Esophagus (tissue), 2 donors: ENCODE measurements at regions not wholly inside any gene's neighbourhood (a gene's known extent, or its start where the extent isn't known, plus 50 kb on each side); places are given as distances from the start of the nearest gene placed in this dataset.
"Not testable (repeated sequence)": the region's sequence is repeated elsewhere in the genome, so short reads cannot be mapped to it uniquely, and the experiment has no call there.

Experiments used
- H3K27ac ChIP-seq, 2 donors: one replicate each; pipeline ENCODE4 v1.5.1; 2013; ENCODE audit warnings: low read depth in 2 of 2, mild to moderate bottlenecking in 2 of 2, inconsistent platforms in 1 of 2, low read length in 1 of 2, moderate library complexity in 1 of 2
- H3K27me3 ChIP-seq, 2 donors: one replicate each; pipeline ENCODE4 v1.6.1; 2013; ENCODE audit warnings: low read length in 2 of 2, control low read depth in 1 of 2, mild to moderate bottlenecking in 1 of 2; ENCODE audit not compliant: insufficient read depth in 2 of 2, control insufficient read depth in 1 of 2
- H3K36me3 ChIP-seq, 2 donors: one replicate each; pipeline ENCODE4 v1.6.1; 2013; ENCODE audit warnings: low read length in 1 of 2; ENCODE audit not compliant: control insufficient read depth in 2 of 2, insufficient read depth in 2 of 2
- H3K4me1 ChIP-seq, 2 donors: one replicate each; pipeline ENCODE4 v1.6.1; 2013; ENCODE audit warnings: low read length in 1 of 2; ENCODE audit not compliant: control insufficient read depth in 2 of 2, insufficient read depth in 2 of 2
- H3K4me3 ChIP-seq, 2 donors: one replicate each; pipeline ENCODE4 v1.5.1; 2013; ENCODE audit warnings: low read length in 2 of 2, mild to moderate bottlenecking in 2 of 2, low read depth in 1 of 2, moderate library complexity in 1 of 2
- H3K9me3 ChIP-seq, 2 donors: one replicate each; pipeline ENCODE4 v1.6.1; 2013; ENCODE audit warnings: mild to moderate bottlenecking in 2 of 2, low read depth in 1 of 2, low read length in 1 of 2, moderate library complexity in 1 of 2; ENCODE audit not compliant: control insufficient read depth in 2 of 2, insufficient read depth in 1 of 2
- WGBS, 2 donors: extraction: QIAGEN DNeasy Blood & Tissue Kit; methylation state at CpG; one replicate each; pipeline ENCODE4 v1.1.7; 2013; 5-methylcytosine and 5-hydroxymethylcytosine counted together
- donor health status: healthy with polysubstance abuse.
- donor health status: Bipolar disorder and iron deficiency.

GRCh38 chr1:196063952-196064351, 544.3 kb downstream of the KCNT2 start:
- Histone ChIP-seq H3K4me3 (no peak overlapping the region), H3K27ac (no peak overlapping the region), H3K4me1 (no peaks in the 10 kb centered on the region), H3K9me3 (no peaks in the 10 kb centered on the region), H3K36me3 (no peaks in the 10 kb centered on the region), H3K27me3 (no peaks in the 10 kb centered on the region)
- WGBS, 2 donors: 52 to 70% methylated on average over 2 of the region's 2 CpGs

- Histone ChIP-seq H3K4me3 (no peak overlapping the region), H3K9me3 (no peaks in the 10 kb centered on the region), H3K4me1 (no peaks in the 10 kb centered on the region), H3K27me3 (no peaks in the 10 kb centered on the region), H3K27ac (no peak overlapping the region), H3K36me3 (no peaks in the 10 kb centered on the region)
- 29 to 37% methylated on average over 3 of the region's 3 CpGs for WGBS, 2 donors
These were observed 544.9 kb downstream of the KCNT2 start for GRCh38 chr1:196063294-196063693.

GRCh38 chr1:196060539-196060938, 547.7 kb downstream of the KCNT2 start:
- Histone ChIP-seq H3K36me3 (no peaks in the 10 kb centered on the region), H3K9me3 (no peaks in the 10 kb centered on the region), H3K4me3 (no peak overlapping the region)

GRCh38 chr1:196059210-196059609, 549.0 kb downstream of the KCNT2 start:
- Histone ChIP-seq H3K9me3 (no peaks in the 10 kb centered on the region), H3K4me3 (no peak overlapping the region), H3K4me1 (no peaks in the 10 kb centered on the region), H3K27me3 (no peaks in the 10 kb centered on the region), H3K36me3 (no peaks in the 10 kb centered on the region), H3K27ac (no peak overlapping the region)

More at GRCh38 chr1:196060539-196060938, 547.7 kb downstream of the KCNT2 start:
- Histone ChIP-seq H3K27ac (no peak overlapping the region), H3K27me3 (no peaks in the 10 kb centered on the region), H3K4me1 (no peaks in the 10 kb centered on the region)

- Histone ChIP-seq H3K36me3 (no peaks in the 10 kb centered on the region), H3K4me3 (no peak overlapping the region), H3K9me3 (no peaks in the 10 kb centered on the region), H3K27me3 (no peaks in the 10 kb centered on the region), H3K4me1 (no peaks in the 10 kb centered on the region), H3K27ac (no peak overlapping the region)
- 52 to 53% methylated on average over 4 of the region's 4 CpGs for WGBS, 2 donors
These were observed 551.3 kb downstream of the KCNT2 start for GRCh38 chr1:196056966-196057365.

- H3K27me3 ChIP-seq: no peaks in the 10 kb centered on the region
- no peak overlapping the region for H3K27ac ChIP-seq
- 89 to 92% methylated on average over 2 of the region's 2 CpGs for WGBS, 2 donors
- H3K4me3 ChIP-seq: no peak overlapping the region
- no peaks in the 10 kb centered on the region for H3K36me3 ChIP-seq
- H3K9me3 ChIP-seq: no peaks in the 10 kb centered on the region
- H3K4me1 ChIP-seq: no peaks in the 10 kb centered on the region
These were observed 558.8 kb downstream of the KCNT2 start for GRCh38 chr1:196049407-196049806.

GRCh38 chr1:196043268-196043667, 565.0 kb downstream of the KCNT2 start:
- Histone ChIP-seq H3K4me1 (no peaks in the 10 kb centered on the region), H3K27ac (no peak overlapping the region), H3K27me3 (no peaks in the 10 kb centered on the region), H3K36me3 (no peaks in the 10 kb centered on the region), H3K4me3 (no peak overlapping the region), H3K9me3 (no peaks in the 10 kb centered on the region)
- WGBS, 2 donors: 52 to 64% methylated on average over 2 of the region's 2 CpGs

- Histone ChIP-seq H3K27ac (no peak overlapping the region), H3K36me3 (no peaks in the 10 kb centered on the region), H3K4me1 (no peaks in the 10 kb centered on the region), H3K27me3 (no peaks in the 10 kb centered on the region), H3K4me3 (no peak overlapping the region), H3K9me3 (no peaks in the 10 kb centered on the region)
- 54 to 55% methylated on average over 6 of the region's 6 CpGs for WGBS, 2 donors
These were observed 574.0 kb downstream of the KCNT2 start for GRCh38 chr1:196034080-196034706.

- H3K27me3 ChIP-seq, H3K36me3 ChIP-seq: not testable (repeated sequence)
These were observed 576.9 kb downstream of the KCNT2 start for GRCh38 chr1:196031387-196031786.

GRCh38 chr1:196030455-196030854, 577.8 kb downstream of the KCNT2 start:
- Histone ChIP-seq H3K27ac (no peak overlapping the region), H3K9me3 (no peaks in the 10 kb centered on the region), H3K4me1 (no peaks in the 10 kb centered on the region), H3K27me3 (no peaks in the 10 kb centered on the region), H3K4me3 (no peak overlapping the region), H3K36me3 (no peaks in the 10 kb centered on the region)
- WGBS, 2 donors: 67 to 70% methylated on average over 1 of the region's 1 CpG

More at GRCh38 chr1:196031387-196031786, 576.9 kb downstream of the KCNT2 start:
- WGBS, 2 donors: 72 to 81% methylated on average over 2 of the region's 2 CpGs
- H3K4me1 ChIP-seq, H3K9me3 ChIP-seq, H3K27ac ChIP-seq, H3K4me3 ChIP-seq: not testable (repeated sequence)
